ENCODE measurements at regions not wholly inside any gene's neighbourhood (a gene's known extent, or its start where the extent isn't known, plus 50 kb on each side); places are given as distances from the start of the nearest gene placed in this dataset.

DNA sequence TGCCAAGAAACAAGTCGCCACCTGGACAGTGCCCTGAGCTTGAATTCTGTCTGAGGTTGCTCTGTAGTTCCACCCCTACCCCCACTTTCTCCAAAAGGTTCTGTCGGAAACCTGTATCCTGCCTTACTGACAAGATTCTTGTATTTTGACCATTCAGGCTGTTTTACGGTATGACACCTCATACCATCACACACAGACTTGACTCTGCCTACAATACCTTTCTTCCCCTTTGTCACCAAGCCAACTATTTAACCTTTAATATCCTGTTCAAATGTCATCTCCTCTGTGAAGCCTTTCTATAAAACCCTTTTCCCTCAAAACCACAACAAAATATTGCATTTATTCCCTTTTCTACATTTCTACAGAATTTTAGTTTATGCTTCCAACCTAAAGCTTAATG is 161.9 kb downstream of the VSIG4 start:
- TF ChIP-seq, protein P1, sequence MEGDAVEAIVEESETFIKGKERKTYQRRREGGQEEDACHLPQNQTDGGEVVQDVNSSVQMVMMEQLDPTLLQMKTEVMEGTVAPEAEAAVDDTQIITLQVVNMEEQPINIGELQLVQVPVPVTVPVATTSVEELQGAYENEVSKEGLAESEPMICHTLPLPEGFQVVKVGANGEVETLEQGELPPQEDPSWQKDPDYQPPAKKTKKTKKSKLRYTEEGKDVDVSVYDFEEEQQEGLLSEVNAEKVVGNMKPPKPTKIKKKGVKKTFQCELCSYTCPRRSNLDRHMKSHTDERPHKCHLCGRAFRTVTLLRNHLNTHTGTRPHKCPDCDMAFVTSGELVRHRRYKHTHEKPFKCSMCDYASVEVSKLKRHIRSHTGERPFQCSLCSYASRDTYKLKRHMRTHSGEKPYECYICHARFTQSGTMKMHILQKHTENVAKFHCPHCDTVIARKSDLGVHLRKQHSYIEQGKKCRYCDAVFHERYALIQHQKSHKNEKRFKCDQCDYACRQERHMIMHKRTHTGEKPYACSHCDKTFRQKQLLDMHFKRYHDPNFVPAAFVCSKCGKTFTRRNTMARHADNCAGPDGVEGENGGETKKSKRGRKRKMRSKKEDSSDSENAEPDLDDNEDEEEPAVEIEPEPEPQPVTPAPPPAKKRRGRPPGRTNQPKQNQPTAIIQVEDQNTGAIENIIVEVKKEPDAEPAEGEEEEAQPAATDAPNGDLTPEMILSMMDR (conservative IDR thresholded peaks at IDR 0.05) = no peak
- no peak for TF ChIP-seq EZH2 (IDR thresholded peaks at IDR 0.05; ENCODE audit: low read depth)

Measured in PC-9 (cell line).